ENCODE measurements at regions not wholly inside any gene's neighbourhood (a gene's known extent, or its start where the extent isn't known, plus 50 kb on each side); places are given as distances from the start of the nearest gene placed in this dataset.

- H3K27ac Mint-ChIP-seq = no peak overlapping the region
- H3K36me3 Mint-ChIP-seq = no peaks in the 10 kb centered on the region
- H3K9me3 Mint-ChIP-seq = no peaks in the 10 kb centered on the region
Measured at GRCh38 chr6:153613719-153614455, 425.2 kb upstream of the OPRM1 start.

GRCh38 chr6:153602401-153602800, 436.6 kb upstream of the OPRM1 start:
- Mint-ChIP-seq H3K4me3 (no peak overlapping the region), H3K36me3 (no peaks in the 10 kb centered on the region)

More at GRCh38 chr6:153613719-153614455, 425.2 kb upstream of the OPRM1 start:
- Mint-ChIP-seq H3K4me1 (no peaks in the 10 kb centered on the region), H3K27me3 (no peaks in the 10 kb centered on the region), H3K4me3 (no peak overlapping the region)

GRCh38 chr6:153599901-153600300, 439.1 kb upstream of the OPRM1 start:
- Mint-ChIP-seq H3K4me1 (no peaks in the 10 kb centered on the region), H3K36me3 (no peaks in the 10 kb centered on the region), H3K27ac (no peak overlapping the region), H3K27me3 (no peaks in the 10 kb centered on the region), H3K9me3 (peaks cover 0 to 7% (median 4%) of the 10 kb centered on the region in 3 donors), H3K4me3 (no peak overlapping the region)

More at GRCh38 chr6:153602401-153602800, 436.6 kb upstream of the OPRM1 start:
- peaks cover 0 to 7% (median 0%) of the 10 kb centered on the region in 3 donors for H3K9me3 Mint-ChIP-seq
- H3K27ac Mint-ChIP-seq = no peak overlapping the region
- no peaks in the 10 kb centered on the region for H3K27me3 Mint-ChIP-seq
- H3K4me1 Mint-ChIP-seq = no peaks in the 10 kb centered on the region

- Mint-ChIP-seq H3K4me3 (no peak overlapping the region), H3K27me3 (no peaks in the 10 kb centered on the region), H3K36me3 (no peaks in the 10 kb centered on the region), H3K4me1 (no peaks in the 10 kb centered on the region), H3K9me3 (peaks cover 0 to 7% (median 0%) of the 10 kb centered on the region in 3 donors), H3K27ac (no peak overlapping the region)
Measured at GRCh38 chr6:153595903-153596302, 443.1 kb upstream of the OPRM1 start.

- H3K9me3 Mint-ChIP-seq = peaks cover 0 to 7% (median 0%) of the 10 kb centered on the region in 3 donors
- no peaks in the 10 kb centered on the region for H3K36me3 Mint-ChIP-seq
- no peaks in the 10 kb centered on the region for H3K4me1 Mint-ChIP-seq
- H3K27ac Mint-ChIP-seq = no peak overlapping the region
- no peaks in the 10 kb centered on the region for H3K27me3 Mint-ChIP-seq
- H3K4me3 Mint-ChIP-seq = no peak overlapping the region
Measured at GRCh38 chr6:153594871-153595270, 444.2 kb upstream of the OPRM1 start.

- no peak overlapping the region for H3K4me3 Mint-ChIP-seq
- H3K36me3 Mint-ChIP-seq = no peaks in the 10 kb centered on the region
- no peaks in the 10 kb centered on the region for H3K4me1 Mint-ChIP-seq
- no peak overlapping the region for H3K27ac Mint-ChIP-seq
- H3K27me3 Mint-ChIP-seq = no peaks in the 10 kb centered on the region
- peaks cover 0 to 7% (median 4%) of the 10 kb centered on the region in 3 donors for H3K9me3 Mint-ChIP-seq
Measured at GRCh38 chr6:153591159-153591558, 447.9 kb upstream of the OPRM1 start.

GRCh38 chr6:153590411-153590810, 448.6 kb upstream of the OPRM1 start:
- Mint-ChIP-seq H3K4me1 (no peaks in the 10 kb centered on the region), H3K27me3 (no peaks in the 10 kb centered on the region), H3K9me3 (peaks cover 0 to 8% (median 4%) of the 10 kb centered on the region in 3 donors), H3K4me3 (no peak overlapping the region), H3K36me3 (no peaks in the 10 kb centered on the region), H3K27ac (no peak overlapping the region)

GRCh38 chr6:153588330-153588729, 450.7 kb upstream of the OPRM1 start:
- no peaks in the 10 kb centered on the region for H3K4me1 Mint-ChIP-seq
- H3K4me3 Mint-ChIP-seq = no peak overlapping the region
- peaks cover 0 to 4% (median 2%) of the 10 kb centered on the region in 3 donors for H3K9me3 Mint-ChIP-seq
- H3K27me3 Mint-ChIP-seq = no peaks in the 10 kb centered on the region
- H3K36me3 Mint-ChIP-seq = no peaks in the 10 kb centered on the region
- no peak overlapping the region for H3K27ac Mint-ChIP-seq

- no peaks in the 10 kb centered on the region for H3K4me1 Mint-ChIP-seq
- no peak overlapping the region for H3K27ac Mint-ChIP-seq
- H3K36me3 Mint-ChIP-seq = no peaks in the 10 kb centered on the region
- H3K27me3 Mint-ChIP-seq = no peaks in the 10 kb centered on the region
- H3K9me3 Mint-ChIP-seq = peaks cover 2 to 9% (median 2%) of the 10 kb centered on the region in 3 donors
- no peak overlapping the region for H3K4me3 Mint-ChIP-seq
Measured at GRCh38 chr6:153583685-153584084, 452.6 kb upstream of the RGS17 start.

GRCh38 chr6:153580776-153581175, 449.7 kb upstream of the RGS17 start:
- Mint-ChIP-seq H3K4me3 (no peak overlapping the region), H3K27ac (no peak overlapping the region), H3K36me3 (no peaks in the 10 kb centered on the region), H3K4me1 (no peaks in the 10 kb centered on the region), H3K27me3 (no peaks in the 10 kb centered on the region), H3K9me3 (peaks cover 3 to 9% (median 3%) of the 10 kb centered on the region in 3 donors)

- no peaks in the 10 kb centered on the region for H3K27me3 Mint-ChIP-seq
- H3K36me3 Mint-ChIP-seq = no peaks in the 10 kb centered on the region
- H3K4me1 Mint-ChIP-seq = no peaks in the 10 kb centered on the region
- H3K9me3 Mint-ChIP-seq = peaks cover 1 to 14% (median 3%) of the 10 kb centered on the region in 3 donors
- H3K27ac Mint-ChIP-seq = no peak overlapping the region
- H3K4me3 Mint-ChIP-seq = no peak overlapping the region
Measured at GRCh38 chr6:153575528-153575927, 444.4 kb upstream of the RGS17 start.

- no peaks in the 10 kb centered on the region for H3K36me3 Mint-ChIP-seq
- no peak overlapping the region for H3K4me3 Mint-ChIP-seq
- no peak overlapping the region for H3K27ac Mint-ChIP-seq
- no peaks in the 10 kb centered on the region for H3K4me1 Mint-ChIP-seq
- no peaks in the 10 kb centered on the region for H3K27me3 Mint-ChIP-seq
- peaks cover 1 to 9% (median 3%) of the 10 kb centered on the region in 3 donors for H3K9me3 Mint-ChIP-seq
Measured at GRCh38 chr6:153574231-153574630, 443.1 kb upstream of the RGS17 start.

- no peaks in the 10 kb centered on the region for H3K4me1 Mint-ChIP-seq
- H3K27ac Mint-ChIP-seq = no peak overlapping the region
- H3K27me3 Mint-ChIP-seq = no peaks in the 10 kb centered on the region
- H3K36me3 Mint-ChIP-seq = no peaks in the 10 kb centered on the region
- H3K9me3 Mint-ChIP-seq = peaks cover 0 to 5% (median 0%) of the 10 kb centered on the region in 3 donors
- H3K4me3 Mint-ChIP-seq = no peak overlapping the region
Measured at GRCh38 chr6:153572371-153572770, 441.3 kb upstream of the RGS17 start.

- H3K9me3 Mint-ChIP-seq = peaks cover 0 to 5% (median 2%) of the 10 kb centered on the region in 3 donors
- H3K27me3 Mint-ChIP-seq = no peaks in the 10 kb centered on the region
- no peak overlapping the region for H3K27ac Mint-ChIP-seq
- H3K4me1 Mint-ChIP-seq = no peaks in the 10 kb centered on the region
- H3K4me3 Mint-ChIP-seq = no peak overlapping the region
- no peaks in the 10 kb centered on the region for H3K36me3 Mint-ChIP-seq
Measured at GRCh38 chr6:153568628-153569027, 437.5 kb upstream of the RGS17 start.

GRCh38 chr6:153564803-153565202, 433.7 kb upstream of the RGS17 start:
- H3K27ac Mint-ChIP-seq = no peak overlapping the region
- H3K9me3 Mint-ChIP-seq = peaks cover 0 to 4% (median 0%) of the 10 kb centered on the region in 3 donors
- H3K4me1 Mint-ChIP-seq = no peaks in the 10 kb centered on the region
- H3K36me3 Mint-ChIP-seq = no peaks in the 10 kb centered on the region
- no peak overlapping the region for H3K4me3 Mint-ChIP-seq
- no peaks in the 10 kb centered on the region for H3K27me3 Mint-ChIP-seq

- Mint-ChIP-seq H3K36me3 (no peaks in the 10 kb centered on the region), H3K4me1 (no peaks in the 10 kb centered on the region), H3K27ac (peak overlapping the region in 1 of 3 donors; percentile 21), H3K4me3 (no peak overlapping the region), H3K9me3 (peaks cover 0 to 7% (median 0%) of the 10 kb centered on the region in 3 donors), H3K27me3 (no peaks in the 10 kb centered on the region)
Measured at GRCh38 chr6:153563001-153563400, 431.9 kb upstream of the RGS17 start.
